Astrocyte (in vitro differentiated cells and primary cell): ENCODE measurements at regions not wholly inside any gene's neighbourhood (a gene's known extent, or its start where the extent isn't known, plus 50 kb on each side); places are given as distances from the start of the nearest gene placed in this dataset.

Source experiments
- CTCF ChIP-seq: IDR thresholded peaks from 2 replicates; pipeline ENCODE4 v1.5.1; 2011; ENCODE audit warnings: low read depth, mild to moderate bottlenecking, inconsistent platforms, low read length, moderate library complexity; ENCODE audit not compliant: insufficient read depth
- EZH2 ChIP-seq: IDR thresholded peaks from 2 replicates; pipeline ENCODE4 v1.6.1; 2012; ENCODE audit warnings: mild to moderate bottlenecking, low read length, inconsistent platforms; ENCODE audit not compliant: insufficient read depth

- TF ChIP-seq CTCF: no peak
- no peak for TF ChIP-seq EZH2
Observed at GRCh38 chr16:89034971-89035668, 58.1 kb upstream of the CBFA2T3 start.
